SKM-1 (cell line): ENCODE measurements at regions not wholly inside any gene's neighbourhood (a gene's known extent, or its start where the extent isn't known, plus 50 kb on each side); places are given as distances from the start of the nearest gene placed in this dataset.

Experiments
- DNase-seq: peaks from one replicate; lab custom pipeline; 2025; ENCODE audit not compliant: unreplicated experiment; lab: John Stamatoyannopoulos, UW

DNA sequence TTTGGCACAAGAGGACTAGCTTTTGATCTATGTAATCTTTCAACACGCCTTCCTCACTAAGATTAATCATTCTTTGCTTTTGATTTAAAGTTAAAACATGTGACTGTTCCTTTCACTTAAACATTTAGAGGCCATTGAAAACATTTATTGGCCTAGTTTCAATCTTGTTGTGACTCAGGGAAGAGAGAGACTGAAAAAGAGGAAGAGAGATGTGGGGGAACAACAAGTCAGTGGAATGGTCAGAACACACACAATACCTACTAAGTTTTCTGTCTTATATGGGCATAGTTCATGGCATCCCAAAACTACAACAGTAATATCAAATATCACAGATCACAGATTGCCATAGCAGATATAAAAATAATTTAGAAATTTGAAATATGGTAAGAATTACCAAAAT, 812.9 kb upstream of the AGA start:
- DNase-seq, result no peak

DNA sequence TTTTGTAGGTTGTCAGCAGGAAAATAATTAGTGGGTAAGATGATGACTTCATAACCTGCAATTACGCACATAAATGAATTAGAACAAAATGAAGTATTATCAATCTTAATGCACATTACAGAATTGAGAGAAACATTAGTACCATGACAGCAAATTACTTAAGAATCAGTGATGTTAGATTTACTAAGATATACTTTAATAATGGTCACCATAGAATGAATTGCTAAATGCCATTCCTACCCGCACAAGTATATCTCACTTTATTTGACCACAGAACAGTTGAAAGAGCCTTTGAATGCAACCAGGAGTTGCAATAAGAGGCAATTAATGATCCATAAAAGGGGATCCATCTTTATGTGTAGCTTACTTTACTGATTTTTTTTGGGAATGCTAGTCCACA, 816.4 kb upstream of the AGA start:
- no peak for DNase-seq

DNA sequence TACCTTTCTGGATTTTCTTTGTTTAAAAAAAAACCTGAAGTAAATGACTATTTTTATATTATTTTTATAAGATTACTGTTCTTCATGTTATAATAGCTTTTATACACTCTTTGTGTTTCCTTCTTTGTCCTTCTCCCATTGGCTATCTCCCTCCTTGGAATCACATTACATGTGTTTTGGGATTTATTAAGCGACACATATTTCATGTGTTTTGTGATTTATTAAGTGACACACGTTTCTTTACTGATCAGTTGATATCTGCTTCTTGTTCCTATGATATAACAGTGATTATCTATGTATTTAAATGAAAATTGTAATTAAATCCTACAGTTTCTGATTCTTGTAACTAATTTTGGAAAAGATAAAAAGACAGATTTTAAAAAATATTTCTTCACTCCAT, 817.3 kb upstream of the AGA start:
- no peak for DNase-seq

DNA sequence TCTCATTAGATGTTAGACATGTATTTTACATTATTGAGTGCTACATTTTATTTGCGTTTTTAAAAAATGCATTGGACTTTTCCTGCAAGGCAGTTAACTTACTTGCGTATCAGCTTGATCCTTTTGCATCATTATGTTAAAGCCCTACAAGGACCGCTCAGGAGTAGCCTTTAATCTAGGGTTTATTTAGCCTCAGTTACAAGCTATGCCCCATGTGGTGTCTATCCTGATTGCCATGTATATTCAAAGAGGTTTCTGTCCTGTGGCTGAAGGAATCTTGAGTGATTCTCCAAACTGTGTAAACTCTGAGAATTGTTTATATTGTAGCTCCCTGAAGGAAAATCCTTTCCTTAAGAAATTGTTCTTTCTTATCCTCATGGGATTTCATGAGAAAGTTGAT, 821.8 kb upstream of the AGA start:
- DNase-seq, result no peak

DNA sequence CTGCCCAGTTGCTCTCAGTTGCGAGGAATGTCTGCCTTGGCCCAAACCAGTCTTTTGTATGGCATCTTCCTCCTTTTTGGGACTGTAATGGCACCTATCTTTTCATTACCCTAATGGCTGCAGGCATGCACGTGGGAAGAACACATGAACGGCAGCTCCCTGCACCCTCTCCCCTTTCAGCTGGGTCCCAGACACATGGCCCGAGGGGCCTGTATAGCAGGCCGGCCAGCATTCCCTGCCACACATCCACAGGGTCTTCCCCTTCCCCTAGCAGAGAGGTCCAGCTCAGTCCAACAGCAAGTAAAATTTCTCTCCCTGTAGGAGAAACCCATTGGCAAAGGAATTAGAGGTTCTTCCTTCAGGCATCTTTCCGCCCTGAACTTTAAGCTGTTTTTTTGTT, 829.1 kb upstream of the AGA start:
- DNase-seq, result no peak

DNA sequence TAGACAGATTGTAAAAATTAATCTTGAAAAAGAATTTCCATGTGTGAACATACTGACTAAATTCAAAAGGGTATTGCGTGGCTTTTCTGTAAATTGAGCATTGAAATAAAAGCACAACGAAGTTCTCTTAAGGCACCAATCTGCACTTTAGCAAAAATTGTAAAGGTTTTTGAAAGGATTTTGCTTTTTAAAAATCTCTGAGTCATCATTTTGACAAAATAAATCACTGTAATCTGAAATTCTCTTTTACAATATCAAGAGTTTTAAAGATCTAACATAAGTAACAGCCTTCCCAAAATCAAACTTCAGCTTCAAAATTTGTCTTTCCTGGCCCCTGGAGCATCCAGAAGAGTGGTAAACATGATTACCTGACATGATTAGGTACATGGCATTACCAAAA, 830.9 kb upstream of the AGA start:
- no peak for DNase-seq

DNA sequence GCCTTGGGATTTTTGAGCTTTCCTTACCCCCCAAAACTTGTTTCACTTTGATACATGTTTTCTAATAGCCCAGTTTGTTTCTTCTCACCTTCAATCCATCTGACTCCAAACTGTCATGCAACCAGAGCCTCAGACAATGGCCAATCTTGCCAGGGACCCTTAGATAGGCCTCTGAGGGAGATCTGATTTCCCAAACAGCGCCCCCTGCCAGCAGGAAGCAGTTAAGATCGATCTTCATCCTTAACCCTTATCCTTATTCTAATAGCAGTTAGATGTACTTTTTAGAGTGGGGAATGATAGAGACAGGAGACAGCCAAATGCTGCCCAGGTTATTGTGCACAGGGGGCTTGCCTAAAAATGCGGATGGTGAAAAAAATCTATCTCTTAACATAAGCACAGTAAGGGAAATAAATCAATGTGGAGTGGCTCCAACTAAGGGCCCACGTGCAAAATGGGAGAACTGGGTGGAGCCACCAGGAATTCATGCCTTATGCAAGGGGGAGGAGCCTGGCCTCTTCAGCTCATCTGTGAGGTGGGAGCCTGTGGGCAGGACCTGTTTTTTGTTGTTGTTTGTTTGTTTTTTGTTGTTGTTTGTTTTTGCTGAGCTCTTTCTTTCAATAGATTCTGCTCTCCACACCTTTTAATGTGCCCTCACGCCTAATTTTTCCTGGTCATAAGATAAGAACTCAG, 833.6 kb upstream of the AGA start:
- DNase-seq, result no peak

DNA sequence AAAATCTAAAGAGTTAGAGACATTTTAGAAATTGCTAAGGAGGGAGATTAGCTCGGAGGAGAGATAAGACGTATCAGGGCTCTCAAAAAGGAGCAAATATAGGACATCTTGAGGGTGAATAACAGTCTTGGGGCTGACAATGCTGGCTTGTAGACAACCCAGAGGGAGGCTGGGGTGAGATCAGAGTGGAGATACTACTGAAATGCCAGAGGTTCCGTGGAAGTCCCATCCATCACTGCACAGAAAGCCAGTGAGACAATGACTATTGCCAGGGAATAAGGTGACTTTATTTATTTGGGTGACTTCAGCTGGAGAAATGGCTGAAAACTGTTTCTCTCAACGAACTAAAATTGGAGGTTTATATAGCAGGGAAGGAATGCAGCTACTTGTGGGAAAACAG, 838.1 kb upstream of the AGA start:
- no peak for DNase-seq

DNA sequence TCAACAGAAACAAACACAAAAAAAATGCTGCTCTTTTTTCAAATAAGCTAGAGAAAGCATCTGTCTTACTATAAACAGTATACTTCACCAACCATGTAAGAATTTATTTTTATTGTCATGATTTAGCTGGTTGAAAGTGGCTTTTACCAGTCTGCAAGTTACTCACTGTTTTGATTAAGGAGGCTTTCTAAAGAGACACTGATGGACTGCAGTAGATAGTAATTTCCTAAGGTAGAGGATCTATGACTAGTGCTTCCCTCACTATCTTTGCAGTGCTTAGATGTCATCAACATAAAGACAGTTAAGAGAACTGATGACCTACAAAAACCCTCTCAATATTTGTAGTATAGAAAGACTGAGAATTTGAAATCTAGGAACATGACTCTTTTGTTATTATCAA, 846.2 kb upstream of the AGA start:
- DNase-seq, result no peak

DNA sequence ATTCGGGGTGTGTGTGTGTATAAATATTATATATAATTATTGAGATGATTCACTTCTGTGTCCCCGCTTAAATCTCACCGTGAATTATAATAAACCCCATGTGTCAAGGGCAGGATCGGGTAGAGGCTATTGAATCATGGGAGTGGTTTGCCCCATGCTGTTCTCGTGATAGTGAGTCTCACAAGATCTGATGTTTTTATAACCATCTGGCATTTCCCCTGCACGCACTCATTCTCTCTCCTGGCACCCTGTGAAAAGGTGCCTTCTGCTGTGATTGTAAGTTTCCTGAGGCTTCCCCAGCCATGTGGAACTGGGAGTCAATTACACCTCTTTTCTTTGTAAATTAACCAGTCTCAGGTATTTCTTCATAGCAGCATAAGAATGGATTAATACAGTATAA, 851.4 kb upstream of the AGA start:
- no peak for DNase-seq

DNA sequence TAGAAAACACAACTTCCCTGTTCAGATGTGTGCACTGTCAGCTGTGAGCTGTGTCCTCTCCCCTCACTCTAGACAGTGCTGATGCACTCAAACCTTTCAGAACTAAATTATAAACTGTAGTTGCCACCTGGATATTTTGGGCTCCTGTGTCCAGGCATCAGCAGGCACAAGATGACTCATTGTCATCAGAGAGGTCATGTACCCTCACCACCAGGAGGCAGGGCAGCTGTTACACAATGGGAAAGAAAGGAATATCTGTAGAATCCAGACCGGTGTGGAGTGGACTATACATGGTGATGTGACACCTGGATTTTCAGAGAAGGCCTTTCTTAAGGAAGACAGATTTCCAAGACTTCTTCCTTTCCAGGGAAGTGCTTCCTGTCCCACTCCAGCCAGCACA, 854.4 kb upstream of the AGA start:
- no peak for DNase-seq

DNA sequence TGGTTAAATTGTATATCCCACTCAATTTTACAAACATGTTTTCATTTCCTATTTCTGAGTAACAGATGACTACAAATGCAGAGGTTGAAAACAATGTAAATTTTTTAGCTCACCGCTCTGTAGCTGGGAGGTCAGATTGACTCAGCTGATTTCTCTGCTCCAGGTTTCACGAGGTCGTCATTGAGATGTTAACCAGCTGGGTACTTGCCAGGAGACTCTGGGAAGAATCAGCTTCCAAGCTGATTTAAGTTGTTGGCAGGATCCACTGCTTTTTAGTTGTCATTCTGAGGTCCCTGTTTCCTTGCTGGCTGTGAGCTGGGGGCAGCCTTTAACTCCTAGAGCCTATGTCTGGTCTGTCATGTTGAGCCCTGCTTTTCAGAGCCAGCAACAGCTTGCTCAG, 864.3 kb upstream of the AGA start:
- DNase-seq, result no peak

DNA sequence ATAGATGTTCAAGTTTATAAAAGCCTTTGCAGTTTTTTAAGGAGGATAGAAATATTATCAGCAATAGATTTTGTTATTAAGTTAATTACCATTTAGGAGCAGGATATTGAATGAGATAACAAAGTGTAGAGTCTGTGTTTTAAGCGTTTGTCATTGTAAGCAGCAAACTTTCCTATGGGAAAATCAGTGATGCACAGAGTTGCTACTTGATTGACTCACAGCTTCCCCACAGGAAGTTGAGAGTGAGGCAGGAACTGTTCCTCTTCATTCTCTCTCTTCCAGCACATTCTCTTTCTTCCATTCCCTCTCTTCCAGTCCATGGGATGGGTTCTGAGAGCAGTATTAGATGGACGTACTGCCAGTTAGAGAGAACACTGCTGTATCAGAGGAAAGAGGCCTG, 867.7 kb upstream of the AGA start:
- no peak for DNase-seq

DNA sequence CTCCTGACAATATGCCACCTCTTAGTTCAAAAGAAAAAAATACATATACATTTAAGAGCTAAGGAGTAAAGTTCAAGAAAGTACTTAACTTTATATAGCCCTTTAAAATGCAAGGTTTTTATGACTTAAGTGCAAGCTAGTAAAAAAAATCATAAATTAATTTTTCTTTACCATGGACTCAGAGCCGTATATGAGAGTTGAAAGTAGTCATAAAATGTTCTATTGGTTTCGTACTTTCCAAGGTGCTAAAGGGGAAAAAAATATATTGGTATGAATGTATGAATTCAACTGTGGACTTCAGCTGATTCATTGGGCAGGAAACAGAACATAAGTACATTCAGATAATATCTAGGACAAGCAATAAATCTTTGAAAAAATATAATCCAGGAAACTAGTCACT, 869.8 kb upstream of the AGA start:
- DNase-seq, result no peak

DNA sequence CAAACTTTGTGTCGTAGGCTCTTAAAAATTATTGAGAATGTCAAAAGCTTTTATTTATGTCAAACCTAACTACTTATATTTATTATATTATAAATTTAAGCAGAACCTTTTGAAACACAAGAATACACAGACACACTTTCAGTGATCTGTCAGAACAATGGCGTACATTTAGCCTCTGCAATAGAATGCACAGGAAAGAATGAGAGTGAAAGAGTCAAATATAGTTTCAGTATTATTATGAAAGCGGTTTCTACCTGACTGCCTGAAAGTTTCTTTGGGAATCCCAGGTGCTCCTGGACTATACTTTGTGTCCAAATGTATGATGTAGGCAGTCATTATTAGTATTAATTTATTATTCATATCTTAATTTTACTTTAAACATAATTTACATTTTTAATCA, 872.0 kb upstream of the AGA start:
- no peak for DNase-seq

DNA sequence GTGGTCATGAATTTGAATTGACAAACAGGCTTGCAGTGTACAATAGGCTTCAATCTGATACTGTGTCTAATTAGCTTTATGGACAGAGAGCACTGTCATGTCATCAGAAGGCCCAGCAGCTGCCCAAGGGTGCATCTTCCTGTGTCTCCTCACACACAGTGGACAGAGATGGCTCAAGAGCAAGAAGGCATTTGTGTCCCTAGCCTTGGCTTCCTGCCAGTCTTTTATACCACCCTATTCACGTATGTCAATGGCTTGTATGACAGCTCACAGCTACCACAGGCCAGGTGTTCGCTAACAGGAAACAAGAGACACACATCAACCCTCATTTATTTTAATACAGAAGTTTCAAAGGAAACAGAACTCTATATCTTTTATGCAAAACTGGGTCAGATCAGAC, 874.0 kb upstream of the AGA start:
- no peak for DNase-seq

DNA sequence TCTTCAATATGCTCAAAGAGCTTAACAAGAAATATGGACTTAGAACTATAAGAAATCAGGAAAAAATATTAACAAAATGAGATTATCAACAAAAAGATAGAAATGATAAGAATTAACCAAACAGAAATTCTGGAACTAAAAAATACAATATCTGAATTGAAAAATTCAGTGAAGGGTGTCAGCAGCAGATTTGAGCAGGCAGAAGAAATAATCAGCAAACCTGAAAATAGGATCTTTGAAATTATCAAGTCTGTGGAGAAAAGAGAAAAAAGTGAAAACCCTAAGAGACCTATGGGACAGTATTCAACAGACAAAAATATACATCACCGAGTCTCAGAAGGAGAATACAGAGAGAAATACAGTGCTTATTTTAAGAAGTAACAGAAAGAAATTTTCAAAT, 877.8 kb upstream of the AGA start:
- no peak for DNase-seq

DNA sequence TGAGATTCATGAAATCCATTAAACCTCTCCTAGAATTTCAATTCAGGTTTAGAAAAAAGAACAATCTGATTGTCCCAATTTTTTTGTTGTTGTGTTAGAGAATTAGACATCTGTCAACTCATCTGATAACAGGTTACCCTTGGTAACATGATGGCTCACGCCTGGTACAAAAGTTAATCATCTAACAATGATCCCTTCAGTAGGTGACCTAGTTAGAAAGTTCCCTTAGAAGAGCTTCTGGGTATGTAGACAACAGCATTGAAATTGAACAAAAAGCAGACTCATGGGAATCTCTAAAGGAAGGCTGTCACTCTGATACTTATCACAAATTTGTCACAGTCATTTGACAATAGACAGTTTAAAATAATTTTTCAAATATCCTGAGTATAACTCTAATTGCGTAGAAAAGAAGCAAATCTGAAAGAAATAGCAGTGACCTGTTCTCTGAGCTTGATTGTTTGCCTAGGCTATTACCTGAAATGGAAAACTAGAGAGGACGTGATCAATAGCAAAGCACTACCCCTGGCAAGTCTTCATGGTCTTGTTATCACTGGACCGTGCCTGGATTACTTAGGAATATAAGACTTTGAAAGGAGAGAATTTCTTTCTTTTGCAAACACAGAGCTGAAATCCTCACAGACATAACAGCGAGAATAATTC, 880.4 kb upstream of the AGA start:
- DNase-seq, result no peak

DNA sequence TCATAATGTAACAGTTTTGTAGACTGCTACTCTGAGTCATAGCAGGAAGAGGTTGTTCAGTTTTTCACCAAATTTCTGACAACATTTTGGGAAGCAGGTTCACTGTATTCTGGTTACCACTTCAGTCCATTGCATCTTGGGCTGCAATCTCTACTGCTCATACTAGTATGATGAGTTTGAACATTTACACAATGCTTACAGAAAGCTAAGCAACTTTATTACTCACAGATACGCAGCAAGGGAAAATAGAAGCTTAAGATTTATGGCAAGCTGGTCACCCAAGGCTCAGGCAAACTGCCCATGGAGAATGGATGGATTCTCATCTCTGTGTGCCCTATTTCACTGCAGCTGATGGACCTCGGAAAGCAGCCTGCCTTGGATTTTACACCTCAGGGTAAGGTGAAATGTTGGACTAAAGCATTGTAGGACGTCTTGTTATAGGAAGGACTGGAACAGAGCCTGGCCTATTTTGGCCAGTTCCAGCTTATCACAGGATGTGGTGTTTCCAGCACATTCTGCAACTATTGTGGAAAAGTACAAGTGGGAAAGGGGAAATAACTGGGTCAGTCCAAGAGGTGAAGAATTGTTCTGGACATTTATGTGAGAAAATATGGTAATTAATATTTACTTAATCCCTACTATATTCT, 887.1 kb upstream of the AGA start:
- no peak for DNase-seq

DNA sequence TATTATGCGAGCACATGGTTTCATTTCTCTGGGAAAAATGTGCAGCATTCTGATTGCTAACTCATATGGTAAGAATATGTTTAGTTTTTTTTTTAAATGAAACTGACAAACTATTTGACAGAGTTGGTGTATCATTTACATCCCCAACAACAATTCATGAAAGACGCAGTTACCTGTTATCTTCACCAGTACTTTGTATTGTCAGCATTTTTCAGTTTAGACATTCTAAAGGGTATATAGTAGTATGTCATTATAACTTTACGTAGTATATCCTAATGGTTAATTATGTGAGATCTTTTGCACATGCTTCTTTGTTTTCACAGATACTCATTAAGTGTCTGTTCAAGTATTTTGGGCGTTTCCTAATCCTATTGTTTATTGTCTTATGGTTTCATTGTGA, 891.1 kb upstream of the AGA start:
- no peak for DNase-seq

DNA sequence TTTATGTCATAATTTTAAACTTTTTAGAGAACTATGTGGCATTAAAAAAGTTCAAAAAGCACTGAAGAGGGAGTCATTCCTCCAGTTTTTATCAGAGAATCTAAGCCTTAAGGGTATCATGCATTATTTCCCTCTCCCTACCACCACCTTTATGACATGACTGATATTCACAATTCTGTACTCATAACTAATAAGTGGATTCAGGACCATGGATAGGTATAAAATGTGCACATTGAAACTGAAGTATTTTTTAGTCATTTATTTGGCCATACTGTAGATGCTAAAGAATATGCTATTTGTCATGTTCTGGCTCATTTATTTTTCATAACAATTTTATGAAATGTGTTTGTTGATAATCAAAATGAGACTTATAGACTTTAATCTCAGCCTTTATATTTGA, 897.5 kb upstream of the AGA start:
- no peak for DNase-seq

DNA sequence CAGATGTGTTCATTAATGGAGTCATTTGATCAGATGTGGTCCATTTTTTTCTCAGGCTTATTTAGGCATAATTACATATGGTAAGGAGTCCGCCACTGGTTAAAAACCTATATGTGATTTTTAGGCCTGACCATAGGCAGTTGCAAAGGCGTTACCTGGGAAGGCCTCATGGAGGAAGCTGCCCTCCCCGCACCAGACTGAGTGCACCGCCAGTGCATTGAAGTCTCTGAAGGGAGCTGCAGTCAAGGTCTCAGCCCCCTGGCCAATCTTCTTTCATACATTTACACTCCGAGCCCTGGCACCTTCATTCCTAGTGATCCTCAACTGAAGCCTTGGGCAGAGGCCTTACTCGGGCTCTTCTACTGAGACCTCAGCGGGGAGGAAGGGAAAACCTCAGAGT, 898.2 kb upstream of the AGA start:
- DNase-seq, result no peak

DNA sequence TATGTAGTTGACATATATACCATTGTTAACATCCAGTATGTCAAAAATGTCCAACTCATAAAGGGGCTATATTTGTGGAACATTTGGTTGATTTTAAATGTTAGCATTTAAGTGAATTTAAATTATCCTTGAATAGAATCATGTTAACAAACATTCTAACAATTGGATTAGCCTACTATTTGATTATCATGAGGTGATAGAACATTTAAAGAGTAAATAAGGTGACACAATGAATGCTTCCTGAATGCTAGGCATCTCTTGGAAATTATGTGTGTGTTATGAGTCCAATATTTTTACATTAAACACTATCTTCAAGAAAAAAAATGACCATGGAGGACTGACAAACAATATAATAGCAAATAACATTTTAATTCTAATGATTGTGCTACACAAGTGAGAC, 901.9 kb upstream of the AGA start:
- no peak for DNase-seq
